ENCODE measurements at regions not wholly inside any gene's neighbourhood (a gene's known extent, or its start where the extent isn't known, plus 50 kb on each side); places are given as distances from the start of the nearest gene placed in this dataset.

- no peak for TF ChIP-seq CTCF (IDR thresholded peaks at IDR 0.05)
- TF ChIP-seq POLR2A (IDR thresholded peaks at IDR 0.05; ENCODE audit: low read depth) = no peak
- no peak for TF ChIP-seq EP300 (IDR thresholded peaks at IDR 0.05)
- no peak for TF ChIP-seq POLR2AphosphoS5 (IDR thresholded peaks at IDR 0.05)
These were observed 105.1 kb upstream of the NPVF start for GRCh38 chr7:25333296-25333928.
